Vagina (tissue), 2 donors: ENCODE measurements at regions not wholly inside any gene's neighbourhood (a gene's known extent, or its start where the extent isn't known, plus 50 kb on each side); places are given as distances from the start of the nearest gene placed in this dataset.
"Not testable (repeated sequence)": the region's sequence is repeated elsewhere in the genome, so short reads cannot be mapped to it uniquely, and the experiment has no call there.

Experiments
- DNase-seq, 2 donors: peaks; one replicate each; pipeline ENCODE4 v3.0.0-alpha.2; 2017; ENCODE audit errors: extremely low spot score in 2 of 2
- H3K27ac ChIP-seq: fragments of 200-600 bp; sonication (generic); one replicate; pipeline ENCODE4 v1.5.1; 2019
- H3K27me3 ChIP-seq: fragments of 200-600 bp; sonication (generic); one replicate; pipeline ENCODE4 v1.5.1; 2019
- H3K36me3 ChIP-seq, 2 donors: fragments of 200-600 bp; sonication (generic); one replicate each; pipeline ENCODE4 v1.5.1; 2017 to 2019
- H3K4me1 ChIP-seq: fragments of 200-600 bp; sonication (generic); one replicate; pipeline ENCODE4 v1.5.1; 2019
- H3K4me3 ChIP-seq, 2 donors: fragments of 200-600 bp; sonication (generic); 1 replicate in 1 of 2; 2 replicates in 1 of 2; pipeline ENCODE4 v1.5.1; 2016 to 2019
- H3K9me3 ChIP-seq: fragments of 200-600 bp; sonication (generic); one replicate; pipeline ENCODE4 v1.5.1; 2019
- CTCF ChIP-seq, 3 experiments: fragments of 450-650 bp in 2 of 3; fragments of 200-600 bp in 1 of 3; sonication (generic) in 1 of 3; IDR thresholded peaks; one replicate each; pipeline ENCODE4 v1.5.1; 2017 to 2019; ENCODE audit warnings: antibody characterized with exemption in 3 of 3, mild to moderate bottlenecking in 2 of 3, moderate library complexity in 2 of 3
- POLR2A ChIP-seq, 2 donors: fragments of 450-650 bp; IDR thresholded peaks; one replicate each; pipeline ENCODE4 v1.6.1; 2017; ENCODE audit warnings: antibody characterized with exemption in 2 of 2, mild to moderate bottlenecking in 2 of 2, moderate library complexity in 2 of 2
- POLR2AphosphoS5 ChIP-seq, 2 donors: sonication (generic); formaldehyde crosslinking; IDR thresholded peaks; one replicate each; pipeline ENCODE4 v1.9.0; 2017; ENCODE audit warnings: antibody characterized with exemption in 2 of 2, mild to moderate bottlenecking in 2 of 2, low read depth in 1 of 2; ENCODE audit not compliant: insufficient read depth in 1 of 2
- intact Hi-C: fragments of 100-400 bp; cut with DNase I; formaldehyde crosslinking; loops from one replicate; pipeline ENCODE4 v1.15.1; 2023

GRCh38 chr17:20706751-20707373 lies 127.3 kb downstream of the CDRT15L2 start:
- Histone ChIP-seq H3K4me3 (no peak overlapping the region), H3K9me3 (no peaks in the 10 kb centered on the region), H3K27ac (no peak overlapping the region), H3K27me3 (no peaks in the 10 kb centered on the region), H3K4me1 (no peaks in the 10 kb centered on the region), H3K36me3 (no peaks in the 10 kb centered on the region)
- no peak for DNase-seq
- intact Hi-C loops, result loop anchor here (1.0 kb wide), 1 partner anchor 18 kb away; no protein-coding TSS in a partner anchor
- TF ChIP-seq POLR2A (IDR thresholded peaks at IDR 0.05) (no peak), CTCF (IDR thresholded peaks at IDR 0.05) (no peak), POLR2AphosphoS5 (IDR thresholded peaks at IDR 0.05; ENCODE audit: insufficient read depth in 1 of 2, low read depth in 1 of 2) (no peak)

GRCh38 chr17:20708821-20709220 lies 129.3 kb downstream of the CDRT15L2 start:
- H3K9me3 ChIP-seq, H3K27ac ChIP-seq, DNase-seq, H3K4me3 ChIP-seq, H3K36me3 ChIP-seq, intact Hi-C loops, H3K27me3 ChIP-seq, H3K4me1 ChIP-seq: not testable (repeated sequence)

DNA sequence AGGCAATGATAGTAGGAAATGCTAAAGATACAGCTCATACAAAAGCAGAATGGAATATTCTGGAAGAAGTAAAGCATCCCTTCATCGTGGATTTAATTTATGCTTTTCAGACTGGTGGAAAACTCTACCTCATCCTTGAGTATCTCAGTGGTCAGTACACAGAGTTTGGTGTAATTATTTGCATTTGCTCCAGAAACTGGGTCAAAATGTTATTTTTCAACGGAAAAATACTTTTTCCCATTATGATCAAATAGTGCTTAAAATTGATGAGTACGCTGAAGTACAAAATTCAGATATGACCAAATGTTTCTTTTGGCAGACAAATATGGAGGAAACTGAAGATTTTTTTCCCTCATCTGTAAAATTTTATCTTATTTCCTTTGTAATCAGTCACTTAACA lies 137.0 kb downstream of the CDRT15L2 start:
- H3K27me3 ChIP-seq, H3K36me3 ChIP-seq, H3K4me3 ChIP-seq, DNase-seq, H3K27ac ChIP-seq, H3K4me1 ChIP-seq, intact Hi-C loops, H3K9me3 ChIP-seq: not testable (repeated sequence)

GRCh38 chr17:20721171-20721570 lies 141.6 kb downstream of the CDRT15L2 start:
- no peaks in the 10 kb centered on the region for H3K36me3 ChIP-seq
- TF ChIP-seq CTCF (IDR thresholded peaks at IDR 0.05) (no peak), POLR2A (IDR thresholded peaks at IDR 0.05) (no peak), POLR2AphosphoS5 (IDR thresholded peaks at IDR 0.05; ENCODE audit: insufficient read depth in 1 of 2, low read depth in 1 of 2) (no peak)
- no peaks in the 10 kb centered on the region for H3K4me1 ChIP-seq
- no peak overlapping the region for H3K27ac ChIP-seq
- intact Hi-C loops, result no loop called here
- H3K4me3 ChIP-seq, result no peak overlapping the region
- no peak for DNase-seq
- H3K9me3 ChIP-seq, result no peaks in the 10 kb centered on the region
- no peaks in the 10 kb centered on the region for H3K27me3 ChIP-seq

- DNase-seq, H3K4me3 ChIP-seq, H3K36me3 ChIP-seq, H3K27ac ChIP-seq, H3K4me1 ChIP-seq, H3K27me3 ChIP-seq, intact Hi-C loops, H3K9me3 ChIP-seq: not testable (repeated sequence)
Observed at GRCh38 chr17:20724391-20724790, 144.9 kb downstream of the CDRT15L2 start.

DNA sequence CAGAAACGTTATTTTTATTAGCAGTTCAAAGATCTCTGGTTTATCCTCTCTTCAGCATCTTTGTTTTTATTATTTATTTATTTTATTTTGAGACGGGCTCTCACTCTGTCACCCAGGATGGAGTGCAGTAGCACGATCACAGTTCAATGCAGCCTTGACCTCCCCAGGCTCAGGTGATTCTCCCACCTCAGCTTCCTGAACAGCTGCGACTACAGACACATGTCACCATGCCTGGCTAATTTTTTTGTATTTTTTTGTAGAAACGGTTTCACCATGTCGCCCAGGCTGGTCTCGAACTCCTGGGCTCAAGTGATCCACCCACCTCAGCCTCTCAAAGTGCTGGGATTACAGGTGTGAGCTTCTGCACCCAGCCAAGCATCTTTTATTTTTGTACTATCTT lies 147.7 kb downstream of the CDRT15L2 start:
- DNase-seq, H3K36me3 ChIP-seq, H3K4me3 ChIP-seq, H3K27ac ChIP-seq, H3K9me3 ChIP-seq, intact Hi-C loops, H3K4me1 ChIP-seq, H3K27me3 ChIP-seq: not testable (repeated sequence)

GRCh38 chr17:20728181-20728580 lies 148.7 kb downstream of the CDRT15L2 start:
- Histone ChIP-seq H3K36me3 (no peaks in the 10 kb centered on the region), H3K4me1 (no peaks in the 10 kb centered on the region), H3K27ac (no peak overlapping the region), H3K4me3 (no peak overlapping the region), H3K27me3 (no peaks in the 10 kb centered on the region), H3K9me3 (no peaks in the 10 kb centered on the region)
- TF ChIP-seq POLR2AphosphoS5 (IDR thresholded peaks at IDR 0.05; ENCODE audit: insufficient read depth in 1 of 2, low read depth in 1 of 2) (no peak), POLR2A (IDR thresholded peaks at IDR 0.05) (no peak), CTCF (IDR thresholded peaks at IDR 0.05) (no peak)
- no peak for DNase-seq
- intact Hi-C loops, result no loop called here

- H3K36me3 ChIP-seq, H3K27me3 ChIP-seq, intact Hi-C loops, H3K4me3 ChIP-seq, H3K4me1 ChIP-seq, H3K27ac ChIP-seq, H3K9me3 ChIP-seq, DNase-seq: not testable (repeated sequence)
Observed at GRCh38 chr17:20731131-20731530, 151.6 kb downstream of the CDRT15L2 start.
